ENCODE measurements at regions not wholly inside any gene's neighbourhood (a gene's known extent, or its start where the extent isn't known, plus 50 kb on each side); places are given as distances from the start of the nearest gene placed in this dataset.
"Not testable (repeated sequence)": the region's sequence is repeated elsewhere in the genome, so short reads cannot be mapped to it uniquely, and the experiment has no call there.

GRCh38 chr6:19892260-19892659 lies 55.1 kb downstream of the ID4 start:
- DNase-seq (ENCODE audit: low spot score), result peak; percentile 63

DNA sequence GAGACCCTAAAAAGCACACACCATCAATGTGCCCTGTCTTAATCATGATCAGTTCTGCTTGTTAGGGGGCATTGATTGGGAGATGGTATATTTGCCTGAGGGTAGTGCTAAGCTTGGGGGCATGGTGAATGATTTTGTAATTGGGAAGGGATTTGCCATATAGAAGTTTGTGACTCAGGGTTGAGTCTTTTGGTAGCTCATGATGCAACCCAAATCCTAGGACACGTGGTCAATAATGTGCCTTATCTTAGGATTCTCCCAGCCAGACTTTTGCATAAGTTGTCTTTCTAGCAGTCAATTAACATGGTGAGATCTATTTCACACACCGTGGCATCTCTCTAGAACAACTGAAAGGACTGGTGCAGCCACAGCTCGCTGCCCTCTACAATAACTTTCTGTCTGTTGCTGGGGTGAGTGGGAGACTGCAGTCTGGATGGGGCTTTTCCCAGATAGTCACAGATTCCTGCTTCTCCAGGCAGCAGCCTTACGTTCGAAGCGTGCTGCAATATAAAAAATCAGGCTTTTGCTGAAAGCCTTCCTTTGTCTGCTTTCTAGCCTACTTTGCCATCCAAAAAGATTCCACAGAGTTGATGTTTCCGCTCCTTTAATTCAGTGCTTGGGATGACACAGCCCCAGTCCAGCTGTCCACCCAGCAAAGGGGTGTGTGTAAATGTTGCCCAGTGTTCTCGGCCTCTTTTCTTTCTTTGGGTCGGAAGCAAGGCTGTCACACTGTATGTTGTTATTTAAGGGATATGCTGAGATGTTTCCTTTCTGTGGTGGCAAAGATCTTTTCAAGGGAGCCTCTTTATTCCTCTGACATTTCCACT lies 58.9 kb downstream of the ID4 start:
- DNase-seq (ENCODE audit: low spot score), result no peak

GRCh38 chr6:19896693-19897010 lies 59.5 kb downstream of the ID4 start:
- DNase-seq (ENCODE audit: low spot score), result no peak

- DNase-seq (ENCODE audit: low spot score), result no peak
These were observed 61.1 kb downstream of the ID4 start for GRCh38 chr6:19898141-19898740.

GRCh38 chr6:19902201-19902600 lies 65.0 kb downstream of the ID4 start:
- DNase-seq (ENCODE audit: low spot score), result no peak

DNA sequence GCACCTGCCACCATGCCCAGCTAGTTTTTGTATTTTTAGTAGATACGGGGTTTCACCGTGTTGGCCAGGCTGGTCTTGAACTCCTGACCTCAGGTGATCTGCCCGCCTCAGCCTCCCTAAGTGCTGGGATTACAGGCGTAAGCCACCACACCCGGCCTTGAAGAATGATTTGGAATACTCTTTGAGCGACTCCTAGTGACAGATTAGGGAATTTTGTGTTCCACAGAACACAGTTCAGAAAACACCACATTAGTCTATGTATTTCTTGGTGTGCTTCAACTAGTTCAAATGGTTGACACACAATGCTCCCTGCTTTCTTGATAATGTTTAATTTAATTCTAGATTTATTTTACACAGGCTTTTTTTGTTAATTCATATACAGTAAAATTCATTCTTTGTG lies 67.2 kb downstream of the ID4 start:
- not testable (repeated sequence) for DNase-seq (ENCODE audit: low spot score)

GRCh38 chr6:19905584-19905983 lies 68.4 kb downstream of the ID4 start:
- DNase-seq (ENCODE audit: low spot score), result no peak

DNA sequence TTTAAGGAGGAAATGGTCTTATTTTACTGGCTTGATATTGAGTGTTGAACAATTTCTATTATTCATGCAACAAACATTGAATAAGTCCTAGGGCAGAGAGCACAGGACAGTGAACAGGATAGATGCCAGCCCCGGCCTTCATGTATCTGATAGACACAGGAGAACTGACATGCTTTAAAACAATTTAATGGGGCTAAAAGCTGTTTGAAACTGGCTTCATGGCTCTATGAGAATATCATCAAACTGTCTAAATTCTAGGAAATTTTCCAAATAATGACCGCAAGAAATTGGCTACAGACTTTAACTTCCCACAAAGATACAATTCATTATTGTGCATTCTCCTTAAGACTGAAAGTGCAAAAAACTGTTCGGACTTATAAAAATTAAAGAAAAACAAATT lies 69.0 kb downstream of the ID4 start:
- no peak for DNase-seq (ENCODE audit: low spot score)

- no peak for DNase-seq (ENCODE audit: low spot score)
These were observed 74.1 kb downstream of the ID4 start for GRCh38 chr6:19911223-19911622.

DNA sequence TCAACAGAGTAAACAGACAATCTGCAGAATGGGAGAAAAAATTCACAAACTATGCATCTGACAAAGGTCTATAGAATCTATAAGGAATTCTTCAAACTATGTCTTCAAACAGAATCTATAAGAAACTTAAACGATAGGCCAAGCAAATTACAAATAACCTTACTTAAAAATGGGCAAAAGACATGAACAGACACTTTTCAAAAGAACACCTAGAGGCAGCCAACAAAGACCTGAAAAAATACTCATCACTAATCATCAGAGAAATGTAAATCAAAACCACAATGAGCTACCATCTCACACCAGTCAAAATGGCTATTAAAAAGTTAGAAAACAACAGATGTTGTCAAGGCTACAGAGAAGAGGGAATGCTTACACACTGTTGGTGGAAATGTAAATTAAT lies 81.3 kb downstream of the ID4 start:
- DNase-seq (ENCODE audit: low spot score), result no peak

- no peak for DNase-seq (ENCODE audit: low spot score)
These were observed 84.6 kb downstream of the ID4 start for GRCh38 chr6:19921786-19922185.

- no peak for DNase-seq (ENCODE audit: low spot score)
These were observed 88.4 kb downstream of the ID4 start for GRCh38 chr6:19925533-19925932.

DNA sequence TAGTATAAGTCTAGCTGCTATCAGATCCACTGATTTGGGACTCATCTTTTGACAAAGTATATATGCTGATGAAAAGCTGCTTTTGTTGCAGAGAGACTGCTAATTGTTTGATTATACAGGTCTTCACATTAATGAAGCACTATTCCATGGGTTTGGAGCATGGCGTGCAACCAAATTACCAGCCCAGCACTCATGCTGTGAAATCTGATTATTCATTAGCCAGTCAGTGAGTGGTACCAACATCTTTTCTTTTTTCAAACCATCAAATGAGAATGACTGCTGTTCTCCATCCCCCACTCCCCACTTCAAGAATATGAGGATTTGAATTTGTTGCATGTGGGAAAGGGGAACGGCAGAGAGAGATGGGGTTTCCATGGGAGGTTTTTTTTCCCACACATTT lies 91.3 kb downstream of the ID4 start:
- DNase-seq (ENCODE audit: low spot score), result no peak

DNA sequence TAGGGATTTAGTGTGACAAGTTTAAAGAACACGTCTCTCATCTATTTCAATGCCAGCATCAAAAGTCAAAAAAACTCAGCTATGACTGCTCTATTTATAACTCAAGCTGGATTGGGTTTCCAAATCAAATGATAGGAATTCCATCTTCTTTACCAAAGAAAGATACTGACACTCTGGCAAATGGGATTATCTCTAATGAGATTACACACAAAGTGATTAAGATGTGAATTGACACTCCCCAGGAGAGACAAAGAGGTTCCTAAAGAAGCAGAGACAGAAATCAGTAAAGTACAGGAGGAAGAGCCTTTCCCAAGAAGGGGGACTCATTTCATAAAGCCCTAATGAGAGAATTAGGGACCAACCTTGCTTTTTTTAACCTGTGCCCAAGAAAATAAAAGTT lies 92.1 kb downstream of the ID4 start:
- no peak for DNase-seq (ENCODE audit: low spot score)

GRCh38 chr6:19934996-19935591 lies 97.9 kb downstream of the ID4 start:
- DNase-seq (ENCODE audit: low spot score), result no peak

DNA sequence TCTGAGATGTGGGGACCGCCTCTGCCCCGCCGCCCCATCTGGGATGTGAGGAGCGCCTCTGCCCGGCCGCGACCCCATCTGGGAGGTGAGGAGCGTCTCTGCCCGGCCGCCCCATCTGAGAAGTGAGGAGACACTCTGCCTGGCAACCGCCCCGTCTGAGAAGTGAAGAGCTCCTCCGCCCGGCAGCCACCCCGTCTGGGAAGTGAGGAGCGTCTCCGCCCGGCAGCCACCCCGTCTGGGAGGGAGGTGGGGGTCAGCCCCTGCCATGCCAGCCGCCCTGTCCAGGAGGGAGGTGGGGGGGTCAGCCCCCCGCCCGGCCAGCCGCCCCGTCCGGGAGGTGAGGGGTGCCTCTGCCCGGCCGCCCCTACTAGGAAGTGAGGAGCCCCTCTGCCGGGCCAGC lies 102.2 kb downstream of the ID4 start:
- not testable (repeated sequence) for DNase-seq (ENCODE audit: low spot score)

DNA sequence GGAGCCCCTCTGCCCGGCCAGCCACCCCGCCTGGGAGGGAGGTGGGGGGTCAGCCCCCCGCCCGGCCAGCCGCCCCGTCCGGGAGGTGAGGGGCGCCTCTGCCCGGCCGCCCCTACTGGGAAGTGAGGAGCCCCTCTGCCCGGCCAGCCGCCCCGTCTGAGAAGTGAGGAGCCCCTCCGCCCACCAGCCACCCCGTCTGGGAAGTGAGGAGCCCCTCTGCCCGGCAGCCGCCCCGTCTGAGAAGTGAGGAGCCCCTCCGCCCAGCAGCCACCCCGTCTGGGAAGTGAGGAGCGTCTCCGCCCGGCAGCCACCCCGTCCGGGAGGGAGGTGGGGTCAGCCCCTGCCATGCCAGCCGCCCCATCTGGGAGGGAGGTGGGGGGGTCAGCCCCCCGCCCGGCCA lies 102.8 kb downstream of the ID4 start:
- not testable (repeated sequence) for DNase-seq (ENCODE audit: low spot score)

GRCh38 chr6:19943042-19943441 lies 105.9 kb downstream of the ID4 start:
- DNase-seq (ENCODE audit: low spot score), result no peak

DNA sequence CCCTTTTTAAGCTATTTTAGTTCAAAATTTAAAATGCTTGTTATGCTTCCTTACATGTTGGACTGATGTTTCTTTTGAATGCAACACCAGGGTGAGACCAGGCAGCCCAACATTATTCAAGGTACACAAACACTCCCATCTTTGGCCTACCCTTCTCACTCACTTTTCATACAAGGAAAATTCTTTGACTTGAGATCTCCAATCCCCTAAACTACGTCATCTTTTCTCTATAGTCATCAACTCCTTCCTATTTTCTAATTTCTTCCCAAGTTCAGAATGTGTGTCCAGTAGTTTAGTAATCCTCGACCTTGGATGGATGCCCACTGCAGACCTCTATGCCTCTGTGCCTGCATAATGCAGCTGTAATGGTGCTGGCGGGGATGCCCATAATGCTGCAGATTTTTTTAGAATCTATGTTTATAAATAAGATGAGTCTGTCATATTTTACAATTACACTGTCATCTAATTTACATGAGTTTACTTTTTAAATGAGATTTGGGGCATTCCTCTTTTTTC lies 108.7 kb downstream of the ID4 start:
- no peak for DNase-seq (ENCODE audit: low spot score)

- DNase-seq (ENCODE audit: low spot score), result no peak
These were observed 112.0 kb downstream of the ID4 start for GRCh38 chr6:19949155-19949554.

DNA sequence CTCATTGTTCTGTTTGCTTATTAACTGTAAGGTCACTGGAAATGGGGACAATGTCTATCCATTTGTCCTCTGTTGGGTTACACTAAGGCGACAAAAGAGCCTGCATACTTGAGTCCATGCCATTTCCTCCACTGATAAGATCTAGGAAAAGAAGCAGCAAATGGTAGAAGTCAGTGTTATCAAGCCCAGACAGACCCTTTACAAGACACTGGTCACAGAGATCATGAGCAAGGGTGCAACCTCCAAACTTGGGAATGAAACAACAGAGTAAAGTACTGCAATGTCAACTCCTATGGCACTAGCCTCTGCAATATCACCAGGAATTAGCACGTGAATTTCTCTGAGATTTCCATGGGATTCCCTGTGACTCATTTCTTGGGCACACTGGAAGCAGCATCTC lies 126.9 kb downstream of the ID4 start:
- no peak for DNase-seq (ENCODE audit: low spot score)

- no peak for DNase-seq (ENCODE audit: low spot score)
These were observed 131.0 kb downstream of the ID4 start for GRCh38 chr6:19968201-19968600.

DNA sequence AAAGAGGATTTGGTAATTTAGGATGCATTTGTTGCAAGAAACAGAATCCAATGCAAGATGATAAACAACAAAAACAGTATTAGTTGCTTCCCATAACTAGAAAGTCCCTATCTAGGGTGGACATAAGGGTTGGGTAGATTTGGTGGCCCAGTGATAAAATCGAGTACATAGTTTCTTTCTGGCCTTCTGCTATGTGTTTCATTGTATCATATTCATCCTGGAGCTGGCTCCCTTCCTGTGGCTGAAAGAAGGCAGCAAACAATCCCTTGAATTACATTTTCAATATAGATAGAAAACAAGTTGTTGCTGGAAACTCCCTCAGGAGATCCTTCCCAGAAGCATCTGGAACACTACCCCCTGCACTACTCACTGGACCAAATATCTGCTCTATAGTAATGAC lies 135.1 kb downstream of the ID4 start:
- DNase-seq (ENCODE audit: low spot score), result no peak

All from H4 (cell line).